GM10248 (cell line): ENCODE measurements at regions not wholly inside any gene's neighbourhood (a gene's known extent, or its start where the extent isn't known, plus 50 kb on each side); places are given as distances from the start of the nearest gene placed in this dataset.

Source experiments
- CTCF ChIA-PET: fragments of 300-600 bp; sonication (Branson Sonifier 250); formaldehyde crosslinking; extraction: SDS; loops from one replicate; lab custom pipeline; 2021; ENCODE audit warnings: antibody characterized with exemption; lab: Yijun Ruan, JAX
- POLR2A ChIA-PET: fragments of 350-650 bp; sonication (Branson Sonifier 250); formaldehyde crosslinking; extraction: SDS; loops from one replicate; lab custom pipeline; 2020; ENCODE audit warnings: antibody characterized with exemption; lab: Yijun Ruan, JAX
- DNase-seq: peaks from one replicate; pipeline ENCODE4 v3.0.0; 2012; ENCODE audit errors: extremely low spot score
- TF ChIP-seq, protein P1 (sequence below): IDR thresholded peaks from 2 replicates; pipeline ENCODE4 v1.5.1; 2012; ENCODE audit warnings: mild to moderate bottlenecking, low read depth; ENCODE audit errors: extremely low read depth, missing control alignments, control extremely low read depth

DNA sequence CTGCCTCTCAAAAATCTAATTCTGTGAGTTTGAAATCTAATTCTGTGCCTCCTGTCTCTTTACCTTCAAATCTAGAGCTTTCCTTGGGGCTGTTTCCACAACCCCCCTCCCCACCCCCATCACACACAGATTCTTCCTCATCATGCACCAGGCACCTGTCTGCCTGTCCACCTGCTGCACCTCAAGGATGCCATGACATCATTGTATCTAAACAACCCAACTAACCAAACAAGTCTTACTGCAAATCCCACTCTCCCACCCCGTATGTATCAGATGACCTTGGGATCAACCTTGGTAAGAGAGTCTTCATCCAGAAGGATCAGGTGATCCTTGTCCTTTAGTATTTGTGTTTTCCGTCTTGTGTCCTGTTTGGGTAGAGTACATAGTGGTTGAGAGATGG lies 102.7 kb upstream of the SIM2 start:
- DNase-seq: no peak
- ChIA-PET CTCF (interaction anchor here (1.3 to 5.7 kb wide), 3 partner anchors 10 to 174 kb away, joined by 4 to 16 read pairs (median 6); no protein-coding TSS in a partner anchor), POLR2A (no interaction called here)
- TF ChIP-seq, protein P1, sequence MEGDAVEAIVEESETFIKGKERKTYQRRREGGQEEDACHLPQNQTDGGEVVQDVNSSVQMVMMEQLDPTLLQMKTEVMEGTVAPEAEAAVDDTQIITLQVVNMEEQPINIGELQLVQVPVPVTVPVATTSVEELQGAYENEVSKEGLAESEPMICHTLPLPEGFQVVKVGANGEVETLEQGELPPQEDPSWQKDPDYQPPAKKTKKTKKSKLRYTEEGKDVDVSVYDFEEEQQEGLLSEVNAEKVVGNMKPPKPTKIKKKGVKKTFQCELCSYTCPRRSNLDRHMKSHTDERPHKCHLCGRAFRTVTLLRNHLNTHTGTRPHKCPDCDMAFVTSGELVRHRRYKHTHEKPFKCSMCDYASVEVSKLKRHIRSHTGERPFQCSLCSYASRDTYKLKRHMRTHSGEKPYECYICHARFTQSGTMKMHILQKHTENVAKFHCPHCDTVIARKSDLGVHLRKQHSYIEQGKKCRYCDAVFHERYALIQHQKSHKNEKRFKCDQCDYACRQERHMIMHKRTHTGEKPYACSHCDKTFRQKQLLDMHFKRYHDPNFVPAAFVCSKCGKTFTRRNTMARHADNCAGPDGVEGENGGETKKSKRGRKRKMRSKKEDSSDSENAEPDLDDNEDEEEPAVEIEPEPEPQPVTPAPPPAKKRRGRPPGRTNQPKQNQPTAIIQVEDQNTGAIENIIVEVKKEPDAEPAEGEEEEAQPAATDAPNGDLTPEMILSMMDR: no peak

DNA sequence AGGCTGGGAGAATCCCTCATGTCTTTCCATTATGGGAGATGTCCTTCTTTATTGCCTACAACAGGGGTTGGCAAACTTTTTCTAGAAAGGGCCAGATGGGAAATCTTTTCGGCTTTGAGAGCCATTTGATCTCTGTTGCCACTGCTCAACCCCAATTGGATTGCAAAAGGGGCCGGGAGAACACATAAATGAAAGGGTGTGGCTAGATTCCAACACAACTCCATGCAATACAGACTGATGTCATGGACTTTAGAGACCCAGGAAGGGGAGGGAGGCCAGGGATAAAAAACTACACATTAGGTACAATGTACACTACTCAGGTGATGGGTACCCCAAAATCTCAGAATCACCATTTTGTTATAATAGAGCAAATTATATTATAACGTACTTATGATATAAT lies 97.6 kb upstream of the SIM2 start:
- TF ChIP-seq, protein P1: no peak
- CTCF ChIA-PET: no interaction called here
- no peak for DNase-seq
- POLR2A ChIA-PET: no interaction called here

DNA sequence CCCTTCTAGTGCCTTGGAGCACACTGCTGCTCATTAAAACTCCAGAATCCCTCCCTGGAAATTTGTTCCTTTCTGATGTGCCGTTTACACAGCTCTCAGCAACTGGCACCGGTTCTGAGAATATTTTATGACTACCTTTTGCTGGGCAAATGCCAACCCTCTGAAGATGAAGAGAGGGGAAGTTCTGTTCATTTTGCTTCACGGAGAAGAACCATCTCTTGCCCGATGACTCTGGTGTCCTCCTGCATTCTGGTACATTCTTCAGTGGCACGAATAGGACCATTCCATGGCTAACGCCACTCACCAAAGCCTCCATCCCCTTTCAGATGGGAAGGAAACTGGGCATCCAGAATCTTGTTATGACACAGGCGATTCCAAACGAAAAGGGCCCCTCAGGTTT lies 96.2 kb upstream of the SIM2 start:
- no peak for DNase-seq
- ChIA-PET POLR2A (no interaction called here), CTCF (no interaction called here)
- TF ChIP-seq, protein P1: no peak

DNA sequence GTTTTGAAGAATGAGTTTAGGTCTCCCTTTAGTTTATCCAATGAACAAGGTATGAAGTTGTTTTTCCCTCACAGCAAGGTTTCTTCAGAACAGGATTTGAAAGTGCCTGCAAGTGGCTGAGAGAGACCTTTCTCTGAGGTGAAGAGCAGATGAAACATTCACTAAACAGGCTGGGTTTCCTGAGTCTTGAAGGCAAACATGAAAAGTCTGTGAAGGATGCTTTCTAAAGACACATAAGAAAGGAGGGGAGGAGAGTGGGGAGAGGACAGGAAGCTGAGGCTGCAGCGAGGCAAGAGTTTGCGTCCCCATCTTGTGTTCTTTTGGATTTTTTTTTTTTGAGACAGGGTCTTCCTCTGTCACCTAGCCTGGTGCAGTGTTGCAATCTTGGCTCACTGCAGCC lies 95.7 kb upstream of the SIM2 start:
- TF ChIP-seq, protein P1: no peak
- POLR2A ChIA-PET: no interaction called here
- CTCF ChIA-PET: no interaction called here
- DNase-seq: no peak

DNA sequence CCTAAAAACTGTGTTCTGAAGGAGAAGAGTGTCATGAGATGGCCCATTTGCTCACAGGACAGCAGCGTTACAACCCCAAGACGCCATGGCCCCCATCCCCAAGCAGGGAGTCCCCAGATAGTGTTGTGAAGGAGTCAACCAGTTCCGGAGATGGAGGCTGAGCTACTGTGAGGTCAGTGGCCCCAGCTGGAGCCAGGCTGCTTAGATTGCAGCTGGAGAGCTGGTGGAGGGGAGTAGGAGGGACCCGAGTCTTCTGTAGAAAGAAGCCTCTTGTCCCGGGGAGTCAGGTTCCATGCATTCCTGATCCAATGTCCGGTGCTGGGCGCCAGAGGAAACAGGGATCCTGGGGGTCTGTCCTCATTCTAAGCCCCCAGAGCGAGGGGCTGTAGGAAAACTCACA lies 93.5 kb upstream of the SIM2 start:
- ChIA-PET CTCF (interaction anchor here (1.6 kb wide), 1 partner anchor 25 kb away, joined by 6 read pairs; no protein-coding TSS in a partner anchor), POLR2A (no interaction called here)
- no peak for DNase-seq
- TF ChIP-seq, protein P1: no peak

DNA sequence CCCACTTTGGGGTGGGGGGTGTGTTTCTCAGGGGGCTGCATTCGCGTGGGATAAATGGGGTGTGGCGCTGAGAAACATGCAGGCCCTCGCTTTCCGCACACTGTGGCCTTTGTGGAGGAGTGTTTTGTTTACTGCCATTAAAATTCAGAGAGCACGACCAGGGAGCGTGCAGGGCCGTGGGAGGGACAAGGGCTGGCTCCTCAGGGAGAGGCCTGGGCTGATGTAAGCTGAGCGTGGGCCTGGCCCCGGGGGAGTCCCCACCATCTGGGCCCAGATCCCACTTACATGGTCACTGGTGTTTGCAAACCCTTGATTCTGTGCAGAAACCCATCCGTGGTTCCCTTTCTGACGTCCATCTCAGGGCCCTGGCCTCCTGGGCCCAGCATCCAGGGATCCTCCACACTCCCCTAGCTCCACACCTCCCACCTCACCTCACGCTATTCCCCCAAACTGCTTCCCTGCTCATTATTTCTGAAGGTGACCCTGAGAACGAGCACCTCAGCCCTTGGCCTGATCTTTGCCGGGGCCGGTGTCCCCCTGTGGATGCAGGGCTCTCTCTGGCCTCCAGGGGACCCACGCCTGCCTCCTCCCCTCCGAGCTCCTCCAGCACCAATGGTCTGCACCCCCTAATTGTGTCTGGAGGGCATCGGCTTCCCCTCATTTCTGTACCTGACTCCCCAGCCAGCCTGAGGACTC lies 92.5 kb upstream of the SIM2 start:
- CTCF ChIA-PET: interaction anchor here (1.6 kb wide), 1 partner anchor 24 kb away, joined by 6 read pairs; no protein-coding TSS in a partner anchor
- TF ChIP-seq, protein P1: no peak
- no peak for DNase-seq
- POLR2A ChIA-PET: no interaction called here
